Caco-2 (cell line): ENCODE measurements at regions not wholly inside any gene's neighbourhood (a gene's known extent, or its start where the extent isn't known, plus 50 kb on each side); places are given as distances from the start of the nearest gene placed in this dataset.

ENCODE experiments used
- BruUV-seq: library from RNA; stranded (reverse); fragments of 400-500 nt; replicated peaks from 2 replicates; lab custom pipeline; 2021; lab: Mats Ljungman, UMichigan
- CTCF ChIA-PET: fragments of 300-600 bp; sonication (Branson Sonifier 250); formaldehyde crosslinking; loops from one replicate; lab custom pipeline; 2022; ENCODE audit warnings: antibody characterized with exemption; lab: Charles Lee
- POLR2A ChIA-PET: fragments of 300-600 bp; sonication (Branson Sonifier 250); formaldehyde crosslinking; loops from one replicate; lab custom pipeline; 2022; ENCODE audit warnings: antibody characterized with exemption; lab: Charles Lee
- DNase-seq, 2 experiments: peaks; one replicate each; pipeline versions ENCODE4 v3.0.0 to v3.0.0-alpha.2; 2020 to 2022
- H3K27me3 ChIP-seq: replicated peaks from 2 replicates; pipeline ENCODE4 v1.6.0; 2011; ENCODE audit warnings: low read length; ENCODE audit not compliant: control insufficient read depth, insufficient read depth
- H3K36me3 ChIP-seq: 2 replicates; pipeline ENCODE4 v1.5.1; 2011; ENCODE audit warnings: low read length; ENCODE audit not compliant: control insufficient read depth, insufficient read depth
- H3K4me1 ChIP-seq: fragments of 250-450 bp; sonication (Bioruptor Pico); 2 replicates; pipeline ENCODE4 v1.5.1; 2020; ENCODE audit warnings: mild to moderate bottlenecking
- H3K4me3 ChIP-seq: 2 replicates; pipeline ENCODE4 v1.5.1; 2011; ENCODE audit warnings: low read depth, mild to moderate bottlenecking, control low read depth, low read length
- H3K9me3 ChIP-seq: fragments of 250-450 bp; sonication (Bioruptor Pico); 2 replicates; pipeline ENCODE4 v1.5.1; 2020; ENCODE audit warnings: mild to moderate bottlenecking, moderate library complexity
- H3K27ac Mint-ChIP-seq: one replicate; pipeline ENCODE4 v1.8.0; 2022; ENCODE audit warnings: mixed read lengths; ENCODE audit not compliant: unreplicated experiment
- H3K27me3 Mint-ChIP-seq: one replicate; pipeline ENCODE4 v1.8.0; 2022; ENCODE audit warnings: mixed read lengths; ENCODE audit not compliant: insufficient read depth, unreplicated experiment
- H3K36me3 Mint-ChIP-seq: one replicate; pipeline ENCODE4 v1.8.0; 2022; ENCODE audit warnings: mild to moderate bottlenecking, mixed read lengths; ENCODE audit not compliant: insufficient read depth, unreplicated experiment
- H3K4me1 Mint-ChIP-seq: one replicate; pipeline ENCODE4 v1.8.0; 2022; ENCODE audit warnings: low read depth, mixed read lengths; ENCODE audit not compliant: unreplicated experiment
- H3K4me3 Mint-ChIP-seq: one replicate; pipeline ENCODE4 v1.8.0; 2022; ENCODE audit warnings: mild to moderate bottlenecking, moderate library complexity, mixed read lengths; ENCODE audit not compliant: unreplicated experiment
- H3K9me3 Mint-ChIP-seq: one replicate; pipeline ENCODE4 v1.8.0; 2022; ENCODE audit warnings: mixed read lengths; ENCODE audit not compliant: unreplicated experiment
- intact Hi-C: fragments of 100-400 bp; cut with micrococcal nuclease; formaldehyde crosslinking; loops from one replicate; pipeline ENCODE4 v1.10.0; 2022; ENCODE audit not compliant: unreplicated experiment
- TF ChIP-seq, protein P1 (sequence below), 2 experiments: fragments of 200-600 bp in 1 of 2; IDR thresholded peaks; 1 replicate in 1 of 2; 2 replicates in 1 of 2; pipeline versions ENCODE4 v1.5.1 to v1.8.0; 2011 to 2022; ENCODE audit warnings: antibody characterized with exemption in 1 of 2, control low read depth in 1 of 2, inconsistent platforms in 1 of 2, low read depth in 1 of 2, low read length in 1 of 2, mild to moderate bottlenecking in 1 of 2, moderate library complexity in 1 of 2; ENCODE audit not compliant: insufficient read depth in 1 of 2, severe bottlenecking in 1 of 2, unreplicated experiment in 1 of 2

DNA sequence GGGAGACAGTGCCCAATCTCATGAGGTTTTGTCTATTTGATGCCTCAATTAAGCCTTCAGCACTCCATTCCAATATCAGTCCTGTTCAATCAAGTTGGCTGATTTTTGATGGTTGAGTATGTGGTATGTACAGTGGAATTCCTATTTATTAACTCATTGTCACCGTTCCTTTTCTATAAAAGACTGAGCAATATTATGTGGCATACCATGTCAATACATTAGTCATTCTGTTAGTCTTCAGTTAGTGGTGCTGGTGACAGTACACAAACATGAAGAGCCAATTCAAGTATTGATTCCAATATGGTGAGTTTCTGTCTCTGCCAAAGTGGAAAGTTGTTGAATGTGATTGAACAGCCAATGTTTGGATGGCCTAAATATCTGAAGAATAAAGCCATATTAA is 1343.9 kb downstream of the SUCLG1 start:
- Histone ChIP-seq H3K4me1 (no peaks in the 10 kb centered on the region), H3K36me3 (no peaks in the 10 kb centered on the region), H3K27me3 (no peaks in the 10 kb centered on the region), H3K9me3 (no peaks in the 10 kb centered on the region), H3K4me3 (no peak overlapping the region)
- CTCF ChIA-PET: no interaction called here
- POLR2A ChIA-PET: no interaction called here
- H3K9me3 Mint-ChIP-seq: peaks cover 6% of the 10 kb centered on the region
- no peak overlapping the region for H3K27ac Mint-ChIP-seq
- no peak for DNase-seq
- intact Hi-C loops: no loop called here
- no peaks in the 10 kb centered on the region for H3K4me1 Mint-ChIP-seq
- TF ChIP-seq, protein P1, sequence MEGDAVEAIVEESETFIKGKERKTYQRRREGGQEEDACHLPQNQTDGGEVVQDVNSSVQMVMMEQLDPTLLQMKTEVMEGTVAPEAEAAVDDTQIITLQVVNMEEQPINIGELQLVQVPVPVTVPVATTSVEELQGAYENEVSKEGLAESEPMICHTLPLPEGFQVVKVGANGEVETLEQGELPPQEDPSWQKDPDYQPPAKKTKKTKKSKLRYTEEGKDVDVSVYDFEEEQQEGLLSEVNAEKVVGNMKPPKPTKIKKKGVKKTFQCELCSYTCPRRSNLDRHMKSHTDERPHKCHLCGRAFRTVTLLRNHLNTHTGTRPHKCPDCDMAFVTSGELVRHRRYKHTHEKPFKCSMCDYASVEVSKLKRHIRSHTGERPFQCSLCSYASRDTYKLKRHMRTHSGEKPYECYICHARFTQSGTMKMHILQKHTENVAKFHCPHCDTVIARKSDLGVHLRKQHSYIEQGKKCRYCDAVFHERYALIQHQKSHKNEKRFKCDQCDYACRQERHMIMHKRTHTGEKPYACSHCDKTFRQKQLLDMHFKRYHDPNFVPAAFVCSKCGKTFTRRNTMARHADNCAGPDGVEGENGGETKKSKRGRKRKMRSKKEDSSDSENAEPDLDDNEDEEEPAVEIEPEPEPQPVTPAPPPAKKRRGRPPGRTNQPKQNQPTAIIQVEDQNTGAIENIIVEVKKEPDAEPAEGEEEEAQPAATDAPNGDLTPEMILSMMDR (IDR thresholded peaks at IDR 0.05; ENCODE audit: insufficient read depth in 1 of 2, low read depth in 1 of 2, low read length in 1 of 2, severe bottlenecking in 1 of 2, unreplicated experiment in 1 of 2): no peak
- no peaks in the 10 kb centered on the region for H3K27me3 Mint-ChIP-seq
- no peak overlapping the region for H3K4me3 Mint-ChIP-seq
- no TSS peak for BruUV-seq
- no peaks in the 10 kb centered on the region for H3K36me3 Mint-ChIP-seq

DNA sequence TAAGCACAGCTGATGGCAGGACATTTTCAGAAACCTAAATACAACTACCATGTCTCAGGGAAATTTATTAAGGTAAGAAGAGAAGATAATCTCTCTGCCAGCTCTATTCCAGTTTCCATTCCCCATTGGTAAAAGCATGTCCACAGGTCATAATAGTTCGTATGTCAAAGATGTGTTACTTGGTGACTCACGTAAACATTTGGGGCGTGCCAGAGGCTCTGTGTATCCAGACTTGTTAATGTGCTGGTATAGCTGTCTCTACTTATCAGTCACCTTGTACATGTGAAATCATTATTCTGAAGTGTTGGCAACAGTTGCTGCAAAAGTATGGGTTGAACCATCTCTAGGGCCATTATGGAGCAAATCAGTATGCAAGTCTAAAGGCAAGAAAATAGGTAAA is 1345.1 kb downstream of the SUCLG1 start:
- TF ChIP-seq, protein P1 (IDR thresholded peaks at IDR 0.05; ENCODE audit: insufficient read depth in 1 of 2, low read depth in 1 of 2, low read length in 1 of 2, severe bottlenecking in 1 of 2, unreplicated experiment in 1 of 2): no peak
- H3K27me3 ChIP-seq: no peaks in the 10 kb centered on the region
- ChIA-PET CTCF (no interaction called here), POLR2A (no interaction called here)
- no peak overlapping the region for H3K4me3 Mint-ChIP-seq
- no peaks in the 10 kb centered on the region for H3K36me3 Mint-ChIP-seq
- H3K4me3 ChIP-seq: no peak overlapping the region
- no peaks in the 10 kb centered on the region for H3K27me3 Mint-ChIP-seq
- H3K27ac Mint-ChIP-seq: no peak overlapping the region
- intact Hi-C loops: no loop called here
- no peaks in the 10 kb centered on the region for H3K9me3 ChIP-seq
- H3K4me1 ChIP-seq: no peaks in the 10 kb centered on the region
- H3K4me1 Mint-ChIP-seq: no peaks in the 10 kb centered on the region
- no TSS peak for BruUV-seq
- H3K9me3 Mint-ChIP-seq: peaks cover 18% of the 10 kb centered on the region
- no peak for DNase-seq
- H3K36me3 ChIP-seq: no peaks in the 10 kb centered on the region

DNA sequence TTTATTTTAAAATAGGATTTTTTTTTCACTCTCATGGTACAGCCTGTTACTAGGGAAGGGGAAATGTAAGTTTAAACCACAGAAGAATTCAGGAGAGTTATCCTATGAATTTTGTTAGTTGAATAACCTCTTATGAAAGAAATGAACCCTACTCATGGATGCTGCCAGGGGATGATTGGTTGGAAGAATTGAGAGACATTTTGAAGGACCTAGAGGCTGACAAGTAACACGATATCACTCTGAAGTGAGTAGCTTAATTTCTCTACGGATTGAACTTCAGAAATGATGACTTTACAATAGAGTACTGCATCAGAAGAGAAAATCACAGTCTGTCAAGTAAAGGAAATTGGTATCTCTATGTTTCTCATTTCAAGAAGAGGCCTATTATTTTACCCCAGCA is 1346.2 kb downstream of the SUCLG1 start:
- Histone ChIP-seq H3K27me3 (no peaks in the 10 kb centered on the region), H3K4me3 (no peak overlapping the region), H3K4me1 (no peaks in the 10 kb centered on the region), H3K36me3 (no peaks in the 10 kb centered on the region), H3K9me3 (no peaks in the 10 kb centered on the region)
- ChIA-PET POLR2A (no interaction called here), CTCF (no interaction called here)
- H3K4me3 Mint-ChIP-seq: no peak overlapping the region
- no peaks in the 10 kb centered on the region for H3K4me1 Mint-ChIP-seq
- intact Hi-C loops: no loop called here
- DNase-seq: no peak
- H3K9me3 Mint-ChIP-seq: peaks cover 19% of the 10 kb centered on the region
- H3K36me3 Mint-ChIP-seq: no peaks in the 10 kb centered on the region
- TF ChIP-seq, protein P1 (IDR thresholded peaks at IDR 0.05; ENCODE audit: insufficient read depth in 1 of 2, low read depth in 1 of 2, low read length in 1 of 2, severe bottlenecking in 1 of 2, unreplicated experiment in 1 of 2): no peak
- BruUV-seq: no TSS peak
- no peak overlapping the region for H3K27ac Mint-ChIP-seq
- no peaks in the 10 kb centered on the region for H3K27me3 Mint-ChIP-seq
